ENCODE measurements at regions not wholly inside any gene's neighbourhood (a gene's known extent, or its start where the extent isn't known, plus 50 kb on each side); places are given as distances from the start of the nearest gene placed in this dataset.

DNA sequence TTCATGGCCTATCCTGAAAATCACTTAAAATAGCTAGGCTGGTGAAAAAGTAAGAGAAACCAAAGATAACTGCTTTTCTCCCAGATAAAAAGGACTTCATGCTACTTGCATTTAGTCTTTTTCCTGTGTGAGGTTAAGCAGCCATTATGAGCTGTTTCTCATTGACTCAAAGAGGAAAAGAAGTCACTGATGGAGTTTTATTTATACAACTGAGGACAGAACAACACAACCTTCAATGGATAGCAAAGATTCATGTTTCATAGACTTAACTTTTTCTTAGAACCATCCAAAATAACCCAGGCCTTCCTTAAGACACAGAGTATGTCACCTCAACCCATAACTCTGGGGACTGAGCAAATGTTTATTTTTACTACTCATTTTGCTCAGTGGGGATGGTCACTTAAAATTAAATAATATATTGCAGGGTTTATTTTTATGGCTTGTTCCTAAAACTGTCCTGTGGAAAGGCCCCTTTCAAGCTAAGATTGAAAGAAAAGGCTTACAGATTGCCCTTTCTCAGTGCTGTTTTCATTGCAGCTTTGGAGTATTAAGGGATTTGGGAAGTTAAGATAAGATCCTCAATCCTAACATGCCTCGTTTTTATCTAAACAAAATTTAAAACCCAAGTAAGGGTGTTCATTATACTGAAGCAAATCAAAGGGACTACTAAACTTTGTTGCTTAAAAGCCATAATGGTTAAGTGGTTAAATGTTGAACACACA is 252.6 kb upstream of the MAD2L1 start:
- TF ChIP-seq POLR2AphosphoS5 (IDR thresholded peaks at IDR 0.05; ENCODE audit: borderline replicate concordance, low read depth, low read length) (no peak), EZH2 (IDR thresholded peaks at IDR 0.05) (no peak), FOXP2 (optimal IDR thresholded peaks at IDR 0.05; ENCODE audit: control extremely low read depth, extremely low read length, insufficient read depth) (no peak)
